MCF 10A (cell line): ENCODE measurements at regions not wholly inside any gene's neighbourhood (a gene's known extent, or its start where the extent isn't known, plus 50 kb on each side); places are given as distances from the start of the nearest gene placed in this dataset.

Experiments used
- BruUV-seq: library from RNA; stranded (reverse); fragments of 400-500 nt; replicated peaks from 2 replicates; lab custom pipeline; 2021; lab: Mats Ljungman, UMichigan
- CTCF ChIA-PET: fragments of 300-600 bp; sonication (Branson Sonifier 250); formaldehyde crosslinking; extraction: SDS; loops from one replicate; lab custom pipeline; 2021; ENCODE audit warnings: antibody characterized with exemption, inconsistent platforms; lab: Yijun Ruan, JAX
- POLR2A ChIA-PET: fragments of 300-600, 350-650 bp; sonication (Branson Sonifier 250); formaldehyde crosslinking; extraction: SDS; loops from one replicate; lab custom pipeline; 2020; ENCODE audit warnings: antibody characterized with exemption, inconsistent platforms; lab: Yijun Ruan, JAX
- DNase-seq: peaks from one replicate; pipeline ENCODE4 v3.0.0-alpha.2; 2018; ENCODE audit not compliant: unreplicated experiment
- H3K27ac Mint-ChIP-seq: one replicate; pipeline ENCODE4 v1.8.0; 2022; ENCODE audit warnings: mild to moderate bottlenecking, low read depth, mixed read lengths; ENCODE audit not compliant: unreplicated experiment
- H3K27me3 Mint-ChIP-seq: one replicate; pipeline ENCODE4 v1.8.0; 2022; ENCODE audit warnings: mixed read lengths; ENCODE audit not compliant: insufficient read depth, unreplicated experiment
- H3K36me3 Mint-ChIP-seq: one replicate; pipeline ENCODE4 v1.8.0; 2022; ENCODE audit warnings: mild to moderate bottlenecking, moderate library complexity, mixed read lengths; ENCODE audit not compliant: insufficient read depth, unreplicated experiment
- H3K4me1 Mint-ChIP-seq: one replicate; pipeline ENCODE4 v1.8.0; 2022; ENCODE audit warnings: mixed read lengths; ENCODE audit not compliant: insufficient read depth, unreplicated experiment
- H3K4me3 Mint-ChIP-seq: one replicate; pipeline ENCODE4 v1.8.0; 2022; ENCODE audit warnings: mild to moderate bottlenecking, moderate library complexity, mixed read lengths; ENCODE audit not compliant: unreplicated experiment
- H3K9me3 Mint-ChIP-seq: one replicate; pipeline ENCODE4 v1.8.0; 2022; ENCODE audit warnings: mixed read lengths; ENCODE audit not compliant: unreplicated experiment
- CTCF ChIP-seq: fragments of 200-600 bp; IDR thresholded peaks from one replicate; pipeline ENCODE4 v1.8.0; 2022; ENCODE audit warnings: antibody characterized with exemption, mild to moderate bottlenecking; ENCODE audit not compliant: unreplicated experiment
- intact Hi-C: fragments of 100-400 bp; cut with micrococcal nuclease; formaldehyde crosslinking; loops from 2 replicates; pipeline ENCODE4 v1.14.1; 2022

GRCh38 chr2:80725001-80725400, 420.4 kb upstream of the LRRTM1 start:
- DNase-seq: no peak
- H3K36me3 Mint-ChIP-seq: no peaks in the 10 kb centered on the region
- H3K27ac Mint-ChIP-seq: no peak overlapping the region
- H3K4me1 Mint-ChIP-seq: no peaks in the 10 kb centered on the region
- intact Hi-C loops: no loop called here
- H3K27me3 Mint-ChIP-seq: no peaks in the 10 kb centered on the region
- H3K4me3 Mint-ChIP-seq: no peak overlapping the region
- BruUV-seq: no TSS peak
- no peak for TF ChIP-seq CTCF
- CTCF ChIA-PET: interaction anchor here (1.3 kb wide), 1 partner anchor 14 kb away, joined by 5 read pairs; no protein-coding TSS in a partner anchor
- peaks cover 15% of the 10 kb centered on the region for H3K9me3 Mint-ChIP-seq
- POLR2A ChIA-PET: no interaction called here

GRCh38 chr2:80722803-80723202, 418.3 kb upstream of the LRRTM1 start:
- no peak overlapping the region for H3K4me3 Mint-ChIP-seq
- H3K9me3 Mint-ChIP-seq: no peaks in the 10 kb centered on the region
- no peak for DNase-seq
- no peaks in the 10 kb centered on the region for H3K36me3 Mint-ChIP-seq
- no peak overlapping the region for H3K27ac Mint-ChIP-seq
- intact Hi-C loops: no loop called here
- ChIA-PET POLR2A (no interaction called here), CTCF (no interaction called here)
- TF ChIP-seq CTCF: no peak
- no TSS peak for BruUV-seq
- no peaks in the 10 kb centered on the region for H3K27me3 Mint-ChIP-seq
- no peaks in the 10 kb centered on the region for H3K4me1 Mint-ChIP-seq

GRCh38 chr2:80719607-80720006, 415.1 kb upstream of the LRRTM1 start:
- intact Hi-C loops: no loop called here
- Mint-ChIP-seq H3K27ac (no peak overlapping the region), H3K4me1 (no peaks in the 10 kb centered on the region), H3K36me3 (no peaks in the 10 kb centered on the region), H3K9me3 (no peaks in the 10 kb centered on the region), H3K27me3 (no peaks in the 10 kb centered on the region), H3K4me3 (no peak overlapping the region)
- POLR2A ChIA-PET: no interaction called here
- TF ChIP-seq CTCF: no peak
- CTCF ChIA-PET: no interaction called here
- no peak for DNase-seq
- BruUV-seq: no TSS peak

- H3K27ac Mint-ChIP-seq: no peak overlapping the region
- no peak for TF ChIP-seq CTCF
- DNase-seq: no peak
- ChIA-PET CTCF (no interaction called here), POLR2A (no interaction called here)
- H3K4me3 Mint-ChIP-seq: no peak overlapping the region
- no peaks in the 10 kb centered on the region for H3K4me1 Mint-ChIP-seq
- BruUV-seq: no TSS peak
- intact Hi-C loops: no loop called here
- no peaks in the 10 kb centered on the region for H3K36me3 Mint-ChIP-seq
- no peaks in the 10 kb centered on the region for H3K27me3 Mint-ChIP-seq
- no peaks in the 10 kb centered on the region for H3K9me3 Mint-ChIP-seq
Measured at GRCh38 chr2:80715433-80715832, 410.9 kb upstream of the LRRTM1 start.
